IPS-20b (cell line): ENCODE measurements at regions not wholly inside any gene's neighbourhood (a gene's known extent, or its start where the extent isn't known, plus 50 kb on each side); places are given as distances from the start of the nearest gene placed in this dataset.

Experiments
- H3K27ac ChIP-seq: one replicate; pipeline ENCODE4 v1.5.1; 2013; ENCODE audit warnings: low read length
- H3K27me3 ChIP-seq: 2 replicates; pipeline ENCODE4 v1.6.1; 2013; ENCODE audit warnings: mild to moderate bottlenecking, low read length, inconsistent platforms; ENCODE audit not compliant: insufficient read depth
- H3K36me3 ChIP-seq: 2 replicates; pipeline ENCODE4 v1.6.1; 2013; ENCODE audit warnings: low read depth, mild to moderate bottlenecking, inconsistent platforms, low read length, moderate library complexity; ENCODE audit not compliant: insufficient read depth
- H3K4me1 ChIP-seq: 2 replicates; pipeline ENCODE4 v1.6.1; 2013; ENCODE audit warnings: mild to moderate bottlenecking, control low read depth, inconsistent platforms, low read length, moderate library complexity; ENCODE audit not compliant: insufficient read depth
- H3K4me3 ChIP-seq: 2 replicates; pipeline ENCODE4 v1.5.1; 2013; ENCODE audit warnings: mild to moderate bottlenecking, low read length, inconsistent platforms
- H3K9ac ChIP-seq: 2 replicates; pipeline ENCODE4 v1.6.1; 2013; ENCODE audit warnings: low read depth, mild to moderate bottlenecking, inconsistent platforms, low read length, moderate library complexity
- H3K9me3 ChIP-seq: 2 replicates; pipeline ENCODE4 v1.6.1; 2013; ENCODE audit warnings: mild to moderate bottlenecking, low read depth, low read length, inconsistent platforms; ENCODE audit not compliant: insufficient read depth

- H3K27me3 ChIP-seq: no peaks in the 10 kb centered on the region
- no peak overlapping the region for H3K27ac ChIP-seq
- no peaks in the 10 kb centered on the region for H3K4me1 ChIP-seq
- H3K9me3 ChIP-seq: peaks cover 15% of the 10 kb centered on the region
- no peak overlapping the region for H3K4me3 ChIP-seq
- no peak overlapping the region for H3K9ac ChIP-seq
- H3K36me3 ChIP-seq: no peaks in the 10 kb centered on the region
Measured at GRCh38 chr13:94938124-94938523, 225.8 kb upstream of the SOX21 start.

GRCh38 chr13:94936633-94937032 is 224.3 kb upstream of the SOX21 start:
- Histone ChIP-seq H3K4me3 (no peak overlapping the region), H3K9me3 (peaks cover 11% of the 10 kb centered on the region), H3K9ac (no peak overlapping the region), H3K36me3 (no peaks in the 10 kb centered on the region), H3K27me3 (no peaks in the 10 kb centered on the region), H3K4me1 (no peaks in the 10 kb centered on the region), H3K27ac (no peak overlapping the region)

GRCh38 chr13:94933936-94934335 is 221.6 kb upstream of the SOX21 start:
- H3K9me3 ChIP-seq: peaks cover 11% of the 10 kb centered on the region
- H3K27ac ChIP-seq: no peak overlapping the region
- no peak overlapping the region for H3K4me3 ChIP-seq

GRCh38 chr13:94933230-94933751 is 220.9 kb upstream of the SOX21 start:
- Histone ChIP-seq H3K9me3 (peaks cover 11% of the 10 kb centered on the region), H3K4me1 (no peaks in the 10 kb centered on the region), H3K27ac (no peak overlapping the region), H3K4me3 (no peak overlapping the region), H3K27me3 (no peaks in the 10 kb centered on the region), H3K9ac (no peak overlapping the region), H3K36me3 (no peaks in the 10 kb centered on the region)

More at GRCh38 chr13:94933936-94934335, 221.6 kb upstream of the SOX21 start:
- H3K36me3 ChIP-seq: no peaks in the 10 kb centered on the region
- no peaks in the 10 kb centered on the region for H3K4me1 ChIP-seq
- H3K9ac ChIP-seq: no peak overlapping the region
- no peaks in the 10 kb centered on the region for H3K27me3 ChIP-seq

GRCh38 chr13:94928127-94928775 is 215.9 kb upstream of the SOX21 start:
- H3K4me3 ChIP-seq: no peak overlapping the region
- no peak overlapping the region for H3K27ac ChIP-seq
- peaks cover 6% of the 10 kb centered on the region for H3K9me3 ChIP-seq
- no peaks in the 10 kb centered on the region for H3K36me3 ChIP-seq
- H3K4me1 ChIP-seq: no peaks in the 10 kb centered on the region
- H3K27me3 ChIP-seq: no peaks in the 10 kb centered on the region
- H3K9ac ChIP-seq: no peak overlapping the region

- Histone ChIP-seq H3K4me1 (peaks cover 15% of the 10 kb centered on the region; the same call in 1 of the 2 replicates), H3K9me3 (no peaks in the 10 kb centered on the region), H3K9ac (no peak overlapping the region), H3K36me3 (no peaks in the 10 kb centered on the region), H3K4me3 (no peak overlapping the region), H3K27me3 (no peaks in the 10 kb centered on the region), H3K27ac (no peak overlapping the region)
Measured at GRCh38 chr13:94925263-94925662, 212.9 kb upstream of the SOX21 start.

GRCh38 chr13:94921181-94921580 is 208.8 kb upstream of the SOX21 start:
- H3K27me3 ChIP-seq: no peaks in the 10 kb centered on the region
- H3K4me1 ChIP-seq: peaks cover 21% of the 10 kb centered on the region; the same call in 1 of the 2 replicates
- no peak overlapping the region for H3K9ac ChIP-seq
- H3K4me3 ChIP-seq: no peak overlapping the region
- no peaks in the 10 kb centered on the region for H3K9me3 ChIP-seq
- H3K27ac ChIP-seq: no peak overlapping the region
- H3K36me3 ChIP-seq: no peaks in the 10 kb centered on the region

- H3K9ac ChIP-seq: no peak overlapping the region
- no peaks in the 10 kb centered on the region for H3K36me3 ChIP-seq
- H3K27ac ChIP-seq: no peak overlapping the region
Measured at GRCh38 chr13:94920578-94920977, 208.2 kb upstream of the SOX21 start.

GRCh38 chr13:94917824-94918223 is 205.5 kb upstream of the SOX21 start:
- no peak overlapping the region for H3K27ac ChIP-seq
- H3K27me3 ChIP-seq: no peaks in the 10 kb centered on the region
- H3K36me3 ChIP-seq: no peaks in the 10 kb centered on the region
- H3K4me3 ChIP-seq: no peak overlapping the region
- H3K4me1 ChIP-seq: peaks cover 21% of the 10 kb centered on the region; the same call in 1 of the 2 replicates
- H3K9ac ChIP-seq: no peak overlapping the region
- no peaks in the 10 kb centered on the region for H3K9me3 ChIP-seq

More at GRCh38 chr13:94920578-94920977, 208.2 kb upstream of the SOX21 start:
- Histone ChIP-seq H3K4me3 (no peak overlapping the region), H3K9me3 (no peaks in the 10 kb centered on the region), H3K27me3 (no peaks in the 10 kb centered on the region), H3K4me1 (peaks cover 21% of the 10 kb centered on the region; the same call in 1 of the 2 replicates)

GRCh38 chr13:94914895-94915294 is 202.6 kb upstream of the SOX21 start:
- peaks cover 3% of the 10 kb centered on the region; the same call in 1 of the 2 replicates for H3K4me1 ChIP-seq
- no peaks in the 10 kb centered on the region for H3K27me3 ChIP-seq
- no peak overlapping the region for H3K9ac ChIP-seq
- no peaks in the 10 kb centered on the region for H3K9me3 ChIP-seq
- H3K27ac ChIP-seq: no peak overlapping the region
- H3K36me3 ChIP-seq: no peaks in the 10 kb centered on the region
- H3K4me3 ChIP-seq: no peak overlapping the region

GRCh38 chr13:94906605-94907004 is 194.3 kb upstream of the SOX21 start:
- Histone ChIP-seq H3K27ac (no peak overlapping the region), H3K9me3 (no peaks in the 10 kb centered on the region), H3K9ac (no peak overlapping the region), H3K4me1 (no peaks in the 10 kb centered on the region), H3K27me3 (no peaks in the 10 kb centered on the region), H3K4me3 (no peak overlapping the region), H3K36me3 (no peaks in the 10 kb centered on the region)

GRCh38 chr13:94902722-94903407 is 190.5 kb upstream of the SOX21 start:
- Histone ChIP-seq H3K9ac (no peak overlapping the region), H3K36me3 (no peaks in the 10 kb centered on the region), H3K27me3 (no peaks in the 10 kb centered on the region), H3K4me3 (no peak overlapping the region), H3K27ac (no peak overlapping the region), H3K4me1 (no peaks in the 10 kb centered on the region), H3K9me3 (no peaks in the 10 kb centered on the region)
